Left lung (tissue), 4 donors: ENCODE measurements at regions not wholly inside any gene's neighbourhood (a gene's known extent, or its start where the extent isn't known, plus 50 kb on each side); places are given as distances from the start of the nearest gene placed in this dataset.

ENCODE experiments used
- ATAC-seq: fragments of 200-7000 bp; cut with Tn5 transposase; one replicate; pipeline ENCODE4 v1.9.1; 2020; ENCODE audit warnings: moderate library complexity
- DNase-seq, 4 donors: peaks; one replicate each; pipeline ENCODE4 v3.0.0-alpha.2; 2013 to 2020
- H3K27ac ChIP-seq, 2 donors: fragments of 200-600 bp; sonication (generic) in 1 of 2; one replicate each; pipeline versions ENCODE4 v1.5.0 to v1.8.0; 2020 to 2021
- H3K27me3 ChIP-seq, 2 donors: fragments of 200-600 bp; sonication (generic) in 1 of 2; one replicate each; pipeline versions ENCODE4 v1.5.0 to v1.8.0; 2020 to 2021
- H3K36me3 ChIP-seq, 2 donors: fragments of 200-600 bp; sonication (generic) in 1 of 2; one replicate each; pipeline versions ENCODE4 v1.5.0 to v1.8.0; 2020 to 2021
- H3K4me1 ChIP-seq, 2 donors: fragments of 200-600 bp; one replicate each; pipeline ENCODE4 v1.8.0; 2021
- H3K4me3 ChIP-seq, 2 donors: fragments of 200-600 bp; sonication (generic) in 1 of 2; one replicate each; pipeline versions ENCODE4 v1.5.0 to v1.8.0; 2020 to 2021; ENCODE audit warnings: mild to moderate bottlenecking in 1 of 2
- H3K9me3 ChIP-seq, 2 donors: fragments of 200-600 bp; sonication (generic) in 1 of 2; one replicate each; pipeline versions ENCODE4 v1.5.0 to v1.8.0; 2020 to 2021
- intact Hi-C, 2 donors: fragments of 100-400 bp; cut with DNase I; formaldehyde crosslinking; loops; one replicate each; pipeline versions ENCODE4 v1.11.2 to v1.14.2; 2022
- TF ChIP-seq, protein P1 (sequence below), 2 donors: fragments of 200-600 bp; sonication (generic) in 1 of 2; IDR thresholded peaks; one replicate each; pipeline versions ENCODE4 v1.5.0 to v1.8.0; 2021; ENCODE audit warnings: antibody characterized with exemption in 2 of 2
- donor health status: DM: no; HTN: yes; CAD: no.
- donor health status: DM: no; HTN: no; CAD: no.

DNA sequence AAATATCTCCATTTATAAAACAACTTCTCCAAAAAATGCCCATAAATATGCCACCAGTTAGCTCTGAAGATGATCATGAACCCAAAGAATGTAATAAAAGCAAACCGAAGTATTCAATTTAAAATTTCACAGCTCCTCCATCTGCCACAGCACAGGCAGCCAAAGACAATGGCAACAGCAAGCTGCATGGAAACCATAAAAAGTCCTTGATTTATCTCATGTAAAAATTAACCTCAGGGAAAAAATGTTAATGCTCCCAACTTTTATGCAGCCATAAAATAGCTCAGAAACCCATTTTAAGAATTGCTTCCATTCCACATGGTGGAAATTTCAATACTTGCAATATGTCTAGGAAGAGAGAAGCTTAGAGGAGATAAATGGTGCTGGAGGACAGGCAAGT is 132.3 kb upstream of the ARHGEF9 start:
- no peaks in the 10 kb centered on the region for H3K27me3 ChIP-seq
- intact Hi-C loops: no loop called here
- no peak overlapping the region for H3K4me3 ChIP-seq
- ATAC-seq (no peak), DNase-seq (no peak)
- TF ChIP-seq, protein P1, sequence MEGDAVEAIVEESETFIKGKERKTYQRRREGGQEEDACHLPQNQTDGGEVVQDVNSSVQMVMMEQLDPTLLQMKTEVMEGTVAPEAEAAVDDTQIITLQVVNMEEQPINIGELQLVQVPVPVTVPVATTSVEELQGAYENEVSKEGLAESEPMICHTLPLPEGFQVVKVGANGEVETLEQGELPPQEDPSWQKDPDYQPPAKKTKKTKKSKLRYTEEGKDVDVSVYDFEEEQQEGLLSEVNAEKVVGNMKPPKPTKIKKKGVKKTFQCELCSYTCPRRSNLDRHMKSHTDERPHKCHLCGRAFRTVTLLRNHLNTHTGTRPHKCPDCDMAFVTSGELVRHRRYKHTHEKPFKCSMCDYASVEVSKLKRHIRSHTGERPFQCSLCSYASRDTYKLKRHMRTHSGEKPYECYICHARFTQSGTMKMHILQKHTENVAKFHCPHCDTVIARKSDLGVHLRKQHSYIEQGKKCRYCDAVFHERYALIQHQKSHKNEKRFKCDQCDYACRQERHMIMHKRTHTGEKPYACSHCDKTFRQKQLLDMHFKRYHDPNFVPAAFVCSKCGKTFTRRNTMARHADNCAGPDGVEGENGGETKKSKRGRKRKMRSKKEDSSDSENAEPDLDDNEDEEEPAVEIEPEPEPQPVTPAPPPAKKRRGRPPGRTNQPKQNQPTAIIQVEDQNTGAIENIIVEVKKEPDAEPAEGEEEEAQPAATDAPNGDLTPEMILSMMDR (IDR thresholded peaks at IDR 0.05): no peak
- H3K36me3 ChIP-seq: no peaks in the 10 kb centered on the region
- H3K27ac ChIP-seq: no peak overlapping the region
- H3K4me1 ChIP-seq: no peaks in the 10 kb centered on the region
- H3K9me3 ChIP-seq: peaks cover 0 to 17% of the 10 kb centered on the region in 2 donors

DNA sequence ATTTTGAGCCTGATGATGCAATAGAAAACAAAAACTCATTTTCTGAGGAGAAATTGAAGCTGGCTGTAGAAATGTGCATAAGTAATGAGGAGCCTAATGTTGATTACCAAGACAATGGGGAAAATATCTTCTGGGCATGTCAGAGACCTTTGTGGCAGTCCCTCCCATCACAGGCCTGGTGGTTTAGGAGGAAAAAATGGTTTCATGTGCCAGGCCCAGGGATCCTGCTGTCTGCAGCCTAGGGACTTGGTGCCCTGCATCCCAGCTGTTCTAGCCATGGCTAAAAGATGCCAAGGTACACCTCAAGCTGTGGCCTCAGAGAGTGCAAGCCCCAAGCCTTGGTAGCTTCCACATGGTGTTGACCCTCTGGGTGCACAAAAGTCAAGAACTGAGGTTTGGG is 128.7 kb upstream of the ARHGEF9 start:
- DNase-seq (no peak), ATAC-seq (no peak)
- Histone ChIP-seq H3K27me3 (no peaks in the 10 kb centered on the region), H3K27ac (no peak overlapping the region), H3K36me3 (no peaks in the 10 kb centered on the region), H3K9me3 (peaks cover 0 to 17% of the 10 kb centered on the region in 2 donors), H3K4me3 (no peak overlapping the region), H3K4me1 (no peaks in the 10 kb centered on the region)
- intact Hi-C loops: no loop called here
- TF ChIP-seq, protein P1 (IDR thresholded peaks at IDR 0.05): no peak

DNA sequence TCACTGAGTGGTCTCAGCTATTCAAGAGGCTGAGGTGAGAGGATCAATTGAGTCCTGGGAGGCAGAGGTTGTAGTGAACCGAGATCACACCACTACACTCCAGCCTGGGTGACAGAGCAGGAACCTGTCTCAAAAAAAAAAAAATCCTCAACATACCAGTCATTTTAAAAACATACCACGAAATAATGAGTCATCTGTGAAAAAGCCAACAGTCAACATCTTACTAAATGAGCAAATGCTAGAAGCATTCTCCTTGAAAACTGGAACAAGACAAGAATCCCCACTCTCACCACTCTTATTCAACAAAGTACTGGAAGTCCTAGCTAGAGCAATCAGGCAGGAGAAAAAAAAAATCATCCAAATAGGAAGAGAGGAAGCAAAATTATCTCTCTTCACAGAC is 104.0 kb upstream of the ARHGEF9 start:
- no peaks in the 10 kb centered on the region for H3K36me3 ChIP-seq
- ATAC-seq (no peak), DNase-seq (no peak)
- H3K27ac ChIP-seq: no peak overlapping the region
- no peaks in the 10 kb centered on the region for H3K4me1 ChIP-seq
- no peaks in the 10 kb centered on the region for H3K27me3 ChIP-seq
- intact Hi-C loops: no loop called here
- TF ChIP-seq, protein P1 (IDR thresholded peaks at IDR 0.05): no peak
- no peak overlapping the region for H3K4me3 ChIP-seq
- H3K9me3 ChIP-seq: peaks cover 0 to 22% of the 10 kb centered on the region in 2 donors

DNA sequence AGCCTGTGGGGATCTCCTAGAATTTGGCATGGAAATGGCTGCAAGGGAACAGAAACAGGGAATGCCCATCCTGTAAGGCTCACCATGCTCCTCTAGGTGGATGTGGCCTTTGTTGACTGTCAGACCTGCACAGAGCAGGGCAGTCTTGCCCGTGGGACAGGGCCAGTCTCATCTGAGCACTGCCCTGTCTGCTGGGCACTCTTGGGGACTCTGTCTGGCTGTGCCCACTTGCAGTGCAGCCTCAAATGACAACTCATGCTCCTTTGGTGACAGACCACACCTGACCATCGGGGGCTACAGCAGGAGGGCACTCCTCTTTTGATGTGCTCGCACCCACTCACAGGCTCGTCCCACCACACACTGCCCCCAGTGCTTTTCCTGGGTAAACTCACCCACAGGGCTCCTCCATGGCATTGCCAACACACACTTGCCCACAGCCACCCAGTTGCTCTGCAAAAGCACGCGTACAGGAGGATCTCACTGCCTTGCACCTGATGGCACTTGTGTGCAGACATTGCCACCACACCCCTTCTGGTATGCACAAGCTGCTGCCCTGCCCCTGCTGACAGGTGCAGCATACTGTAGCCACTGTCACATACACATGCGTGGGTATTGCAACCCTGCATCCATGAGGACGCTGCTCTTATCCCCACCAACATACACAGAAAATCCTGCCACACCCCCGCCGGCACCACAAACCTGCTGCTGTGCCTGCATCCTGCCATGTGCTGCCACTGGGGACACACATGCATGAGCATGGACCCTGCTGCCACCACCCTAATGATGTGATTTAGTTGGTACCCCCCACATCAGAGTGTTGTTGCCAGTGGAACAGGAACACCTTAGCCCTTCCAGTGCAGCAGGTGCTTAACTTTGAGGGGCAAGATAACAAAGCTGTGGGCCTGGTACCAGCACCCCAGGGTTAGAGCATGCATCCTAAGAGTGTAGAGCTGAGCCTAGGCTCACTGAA is 100.1 kb upstream of the ARHGEF9 start:
- no peak for ATAC-seq
- no peak overlapping the region for H3K4me3 ChIP-seq
- TF ChIP-seq, protein P1 (IDR thresholded peaks at IDR 0.05): no peak
- no peaks in the 10 kb centered on the region for H3K36me3 ChIP-seq
- H3K9me3 ChIP-seq: peaks cover 0 to 6% of the 10 kb centered on the region in 2 donors
- H3K27me3 ChIP-seq: no peaks in the 10 kb centered on the region
- H3K4me1 ChIP-seq: no peaks in the 10 kb centered on the region
- no peak overlapping the region for H3K27ac ChIP-seq
- DNase-seq: no peak
- intact Hi-C loops: no loop called here

DNA sequence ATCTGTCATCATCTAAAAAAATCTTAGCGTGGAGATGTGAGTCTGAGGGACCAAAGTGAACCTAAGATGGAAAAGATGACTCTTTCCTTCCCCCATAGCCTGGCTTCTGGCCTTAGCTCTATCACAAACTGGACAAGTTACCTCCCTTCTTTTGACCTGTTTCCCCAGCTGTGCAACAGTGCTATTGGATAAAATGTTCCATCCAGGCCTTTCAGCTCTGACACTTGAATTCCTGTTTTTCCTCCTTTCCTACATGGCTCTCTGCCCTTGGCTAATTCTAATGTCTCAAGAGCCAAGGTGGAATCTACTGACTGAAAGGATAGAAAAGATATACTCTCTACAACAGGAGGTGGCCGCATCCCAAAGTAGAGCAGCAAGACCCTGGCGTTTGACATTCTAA is 84.5 kb upstream of the ARHGEF9 start:
- TF ChIP-seq, protein P1 (IDR thresholded peaks at IDR 0.05): no peak
- no peak for ATAC-seq
- intact Hi-C loops: no loop called here
- no peaks in the 10 kb centered on the region for H3K4me1 ChIP-seq
- H3K27me3 ChIP-seq: no peaks in the 10 kb centered on the region
- no peaks in the 10 kb centered on the region for H3K36me3 ChIP-seq
- H3K9me3 ChIP-seq: no peaks in the 10 kb centered on the region
- no peak overlapping the region for H3K4me3 ChIP-seq
- DNase-seq: no peak
- H3K27ac ChIP-seq: no peak overlapping the region
